ENCODE measurements at regions not wholly inside any gene's neighbourhood (a gene's known extent, or its start where the extent isn't known, plus 50 kb on each side); places are given as distances from the start of the nearest gene placed in this dataset.
A peak's percentile ranks its signal among the peaks of the same experiment; 100 is the strongest.

GRCh38 chr20:51134405-51134804, 111.5 kb upstream of the KCNG1 start:
- Mint-ChIP-seq H3K4me3 (no peak overlapping the region), H3K4me1 (peaks cover 18% of the 10 kb centered on the region), H3K9me3 (ENCODE audit: insufficient read depth) (no peaks in the 10 kb centered on the region), H3K27me3 (no peaks in the 10 kb centered on the region), H3K27ac (no peak overlapping the region)
- no peak overlapping the region for H3K4me2 ChIP-seq (replicated peaks; ENCODE audit: low read depth, low read length, poor library complexity, severe bottlenecking)
- no peak overlapping the region for H3K4me3 ChIP-seq (ENCODE audit: control extremely low read depth in 1 of 5, extremely low read depth in 1 of 5, insufficient read depth in 1 of 5, low read depth in 2 of 5, low read length in 4 of 5)
- no peaks in the 10 kb centered on the region for H3K36me3 ChIP-seq (replicated peaks in 1 of 2; ENCODE audit: control extremely low read depth in 1 of 2, control insufficient read depth in 1 of 2, extremely low read depth in 1 of 2, insufficient read depth in 2 of 2, low read length in 1 of 2)
- 77% methylated on average over 6 of the region's 6 CpGs for WGBS (ENCODE audit: insufficient coverage)
- H2AFZ ChIP-seq (ENCODE audit: insufficient read depth, low read depth, low read length, poor library complexity, severe bottlenecking): no peak overlapping the region
- ChIA-PET POLR2A (no interaction called here), CTCF (no interaction called here)
- intact Hi-C loops (cut with micrococcal nuclease): no loop called here
- no peaks in the 10 kb centered on the region for H4K20me1 ChIP-seq (ENCODE audit: control insufficient read depth, insufficient read depth, low read length, poor library complexity, severe bottlenecking)
- TF ChIP-seq EZH2 (IDR thresholded peaks at IDR 0.05; ENCODE audit: borderline replicate concordance, insufficient read depth, low read depth, low read length, poor library complexity, severe bottlenecking): no peak
- no peak for TF ChIP-seq CTCF (IDR thresholded peaks at IDR 0.05)
- H3K9me3 ChIP-seq (ENCODE audit: control extremely low read depth in 1 of 3, control insufficient read depth in 2 of 3, insufficient read depth in 1 of 3, low read length in 2 of 3): no peaks in the 10 kb centered on the region
- no peak for DNase-seq
- no peak for ATAC-seq (ENCODE audit: low read depth)
- peaks cover 32 to 40% of the 10 kb centered on the region in 2 donors for H3K4me1 ChIP-seq (ENCODE audit: control insufficient read depth in 2 of 2, insufficient read depth in 2 of 2, low read length in 2 of 2)
- no peak overlapping the region for H3K27ac ChIP-seq (ENCODE audit: low read length in 2 of 2)
- H3K79me2 ChIP-seq (ENCODE audit: control insufficient read depth, insufficient read depth, low read length): no peaks in the 10 kb centered on the region
- H3K27me3 ChIP-seq (replicated peaks in 1 of 4; ENCODE audit: control extremely low read depth in 1 of 4, control insufficient read depth in 3 of 4, insufficient read depth in 4 of 4, low read length in 3 of 4): peaks cover 0 to 8% (median 2%) of the 10 kb centered on the region in 4 experiments
- H3K9ac ChIP-seq (ENCODE audit: low read length): no peak overlapping the region

- TF ChIP-seq CTCF (IDR thresholded peaks at IDR 0.05) (no peak), EZH2 (IDR thresholded peaks at IDR 0.05; ENCODE audit: borderline replicate concordance, insufficient read depth, low read depth, low read length, poor library complexity, severe bottlenecking) (no peak)
- H2AFZ ChIP-seq (ENCODE audit: insufficient read depth, low read depth, low read length, poor library complexity, severe bottlenecking): peak overlapping the region; percentile 5
- H3K27ac ChIP-seq (ENCODE audit: low read length in 2 of 2): no peak overlapping the region
- POLR2A ChIA-PET: no interaction called here
- intact Hi-C loops (cut with micrococcal nuclease): no loop called here
- H3K79me2 ChIP-seq (ENCODE audit: control insufficient read depth, insufficient read depth, low read length): no peaks in the 10 kb centered on the region
- no peak for ATAC-seq (ENCODE audit: low read depth)
- 36% methylated on average over 4 of the region's 7 CpGs for WGBS (ENCODE audit: insufficient coverage)
- no peaks in the 10 kb centered on the region for H3K9me3 ChIP-seq (ENCODE audit: control extremely low read depth in 1 of 3, control insufficient read depth in 2 of 3, insufficient read depth in 1 of 3, low read length in 2 of 3)
- Mint-ChIP-seq H3K4me3 (no peak overlapping the region), H3K9me3 (ENCODE audit: insufficient read depth) (no peaks in the 10 kb centered on the region), H3K27ac (no peak overlapping the region), H3K4me1 (peaks cover 37% of the 10 kb centered on the region), H3K27me3 (no peaks in the 10 kb centered on the region)
- H4K20me1 ChIP-seq (ENCODE audit: control insufficient read depth, insufficient read depth, low read length, poor library complexity, severe bottlenecking): no peaks in the 10 kb centered on the region
- H3K9ac ChIP-seq (ENCODE audit: low read length): no peak overlapping the region
- H3K4me1 ChIP-seq (ENCODE audit: control insufficient read depth in 2 of 2, insufficient read depth in 2 of 2, low read length in 2 of 2): peaks cover 54 to 61% of the 10 kb centered on the region in 2 donors
- CTCF ChIA-PET: no interaction called here
- no peak overlapping the region for H3K4me3 ChIP-seq (ENCODE audit: control extremely low read depth in 1 of 5, extremely low read depth in 1 of 5, insufficient read depth in 1 of 5, low read depth in 2 of 5, low read length in 4 of 5)
- no peaks in the 10 kb centered on the region for H3K36me3 ChIP-seq (replicated peaks in 1 of 2; ENCODE audit: control extremely low read depth in 1 of 2, control insufficient read depth in 1 of 2, extremely low read depth in 1 of 2, insufficient read depth in 2 of 2, low read length in 1 of 2)
- DNase-seq: no peak
- H3K4me2 ChIP-seq (replicated peaks; ENCODE audit: low read depth, low read length, poor library complexity, severe bottlenecking): peak overlapping the region; percentile 33
- peaks cover 0 to 5% (median 2%) of the 10 kb centered on the region in 4 experiments for H3K27me3 ChIP-seq (replicated peaks in 1 of 4; ENCODE audit: control extremely low read depth in 1 of 4, control insufficient read depth in 3 of 4, insufficient read depth in 4 of 4, low read length in 3 of 4)
Measured at GRCh38 chr20:51132279-51132678, 109.4 kb upstream of the KCNG1 start.
